ENCODE measurements at regions not wholly inside any gene's neighbourhood (a gene's known extent, or its start where the extent isn't known, plus 50 kb on each side); places are given as distances from the start of the nearest gene placed in this dataset.

DNA sequence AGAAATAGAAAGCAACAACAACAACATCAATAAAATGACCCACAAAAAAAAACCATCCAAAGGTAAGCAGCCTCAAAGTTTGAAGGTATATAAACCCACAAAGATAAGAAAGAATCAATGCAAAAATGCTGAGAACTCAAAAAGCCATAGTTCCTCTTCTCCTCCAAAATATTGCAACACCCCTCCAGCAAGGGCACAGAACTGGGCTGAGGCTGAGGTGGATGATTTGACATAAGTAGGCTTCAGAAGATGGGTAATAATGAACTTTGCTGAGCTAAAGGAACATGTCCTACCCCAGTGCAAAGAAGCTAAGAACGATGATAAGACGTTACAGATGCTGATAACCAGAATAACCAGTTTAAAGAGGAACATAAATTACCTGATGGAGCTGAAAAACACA is 188.8 kb upstream of the BTBD3 start:
- no peak for TF ChIP-seq CTCF (IDR thresholded peaks at IDR 0.05)
- TF ChIP-seq, protein P1, sequence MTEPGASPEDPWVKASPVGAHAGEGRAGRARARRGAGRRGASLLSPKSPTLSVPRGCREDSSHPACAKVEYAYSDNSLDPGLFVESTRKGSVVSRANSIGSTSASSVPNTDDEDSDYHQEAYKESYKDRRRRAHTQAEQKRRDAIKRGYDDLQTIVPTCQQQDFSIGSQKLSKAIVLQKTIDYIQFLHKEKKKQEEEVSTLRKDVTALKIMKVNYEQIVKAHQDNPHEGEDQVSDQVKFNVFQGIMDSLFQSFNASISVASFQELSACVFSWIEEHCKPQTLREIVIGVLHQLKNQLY (CRISPR knock-in tag; IDR thresholded peaks at IDR 0.05): no peak
- no peak for TF ChIP-seq ZNF138 (CRISPR knock-in tag; conservative IDR thresholded peaks at IDR 0.05)
- no peak for TF ChIP-seq NR1H2 (CRISPR knock-in tag; IDR thresholded peaks at IDR 0.05)
- TF ChIP-seq SOX15 (CRISPR knock-in tag; IDR thresholded peaks at IDR 0.05): no peak
- TF ChIP-seq, protein P2, sequence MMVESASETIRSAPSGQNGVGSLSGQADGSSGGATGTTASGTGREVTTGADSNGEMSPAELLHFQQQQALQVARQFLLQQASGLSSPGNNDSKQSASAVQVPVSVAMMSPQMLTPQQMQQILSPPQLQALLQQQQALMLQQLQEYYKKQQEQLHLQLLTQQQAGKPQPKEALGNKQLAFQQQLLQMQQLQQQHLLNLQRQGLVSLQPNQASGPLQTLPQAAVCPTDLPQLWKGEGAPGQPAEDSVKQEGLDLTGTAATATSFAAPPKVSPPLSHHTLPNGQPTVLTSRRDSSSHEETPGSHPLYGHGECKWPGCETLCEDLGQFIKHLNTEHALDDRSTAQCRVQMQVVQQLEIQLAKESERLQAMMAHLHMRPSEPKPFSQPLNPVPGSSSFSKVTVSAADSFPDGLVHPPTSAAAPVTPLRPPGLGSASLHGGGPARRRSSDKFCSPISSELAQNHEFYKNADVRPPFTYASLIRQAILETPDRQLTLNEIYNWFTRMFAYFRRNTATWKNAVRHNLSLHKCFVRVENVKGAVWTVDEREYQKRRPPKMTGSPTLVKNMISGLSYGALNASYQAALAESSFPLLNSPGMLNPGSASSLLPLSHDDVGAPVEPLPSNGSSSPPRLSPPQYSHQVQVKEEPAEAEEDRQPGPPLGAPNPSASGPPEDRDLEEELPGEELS (CRISPR knock-in tag; IDR thresholded peaks at IDR 0.05): no peak
- TF ChIP-seq, protein P3, sequence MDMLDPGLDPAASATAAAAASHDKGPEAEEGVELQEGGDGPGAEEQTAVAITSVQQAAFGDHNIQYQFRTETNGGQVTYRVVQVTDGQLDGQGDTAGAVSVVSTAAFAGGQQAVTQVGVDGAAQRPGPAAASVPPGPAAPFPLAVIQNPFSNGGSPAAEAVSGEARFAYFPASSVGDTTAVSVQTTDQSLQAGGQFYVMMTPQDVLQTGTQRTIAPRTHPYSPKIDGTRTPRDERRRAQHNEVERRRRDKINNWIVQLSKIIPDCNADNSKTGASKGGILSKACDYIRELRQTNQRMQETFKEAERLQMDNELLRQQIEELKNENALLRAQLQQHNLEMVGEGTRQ (CRISPR knock-in tag; IDR thresholded peaks at IDR 0.05): no peak
- no peak for TF ChIP-seq ZBTB21 (CRISPR knock-in tag; IDR thresholded peaks at IDR 0.05; ENCODE audit: borderline replicate concordance)
- TF ChIP-seq AFF4 (CRISPR knock-in tag; IDR thresholded peaks at IDR 0.05; ENCODE audit: borderline replicate concordance): no peak
- TF ChIP-seq ZNF425 (CRISPR knock-in tag; conservative IDR thresholded peaks at IDR 0.05): no peak
- TF ChIP-seq, protein P4, sequence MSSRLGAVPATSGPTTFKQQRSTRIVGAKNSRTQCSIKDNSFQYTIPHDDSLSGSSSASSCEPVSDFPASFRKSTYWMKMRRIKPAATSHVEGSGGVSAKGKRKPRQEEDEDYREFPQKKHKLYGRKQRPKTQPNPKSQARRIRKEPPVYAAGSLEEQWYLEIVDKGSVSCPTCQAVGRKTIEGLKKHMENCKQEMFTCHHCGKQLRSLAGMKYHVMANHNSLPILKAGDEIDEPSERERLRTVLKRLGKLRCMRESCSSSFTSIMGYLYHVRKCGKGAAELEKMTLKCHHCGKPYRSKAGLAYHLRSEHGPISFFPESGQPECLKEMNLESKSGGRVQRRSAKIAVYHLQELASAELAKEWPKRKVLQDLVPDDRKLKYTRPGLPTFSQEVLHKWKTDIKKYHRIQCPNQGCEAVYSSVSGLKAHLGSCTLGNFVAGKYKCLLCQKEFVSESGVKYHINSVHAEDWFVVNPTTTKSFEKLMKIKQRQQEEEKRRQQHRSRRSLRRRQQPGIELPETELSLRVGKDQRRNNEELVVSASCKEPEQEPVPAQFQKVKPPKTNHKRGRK (CRISPR knock-in tag; IDR thresholded peaks at IDR 0.05; ENCODE audit: borderline replicate concordance): no peak
